Esophagus squamous epithelium (tissue), 5 donors: ENCODE measurements at regions not wholly inside any gene's neighbourhood (a gene's known extent, or its start where the extent isn't known, plus 50 kb on each side); places are given as distances from the start of the nearest gene placed in this dataset.

Experiments used
- DNase-seq: peaks from one replicate; lab custom pipeline; 2025; lab: John Stamatoyannopoulos, UW
- H3K27ac ChIP-seq, 4 donors: fragments of 200-600 bp; sonication (generic); one replicate each; pipeline ENCODE4 v1.5.1; 2016 to 2019; ENCODE audit warnings: mild to moderate bottlenecking in 1 of 4
- H3K27me3 ChIP-seq, 4 donors: fragments of 200-600 bp; sonication (generic); 1 replicate in 3 of 4; 2 replicates in 1 of 4; pipeline versions ENCODE4 v1.5.1 to v1.6.0; 2017 to 2021; ENCODE audit warnings: antibody characterized with exemption in 1 of 4
- H3K36me3 ChIP-seq, 3 donors: fragments of 200-600 bp; sonication (generic); one replicate each; pipeline ENCODE4 v1.5.1; 2016 to 2019
- H3K4me1 ChIP-seq, 3 donors: fragments of 200-600 bp; sonication (generic); one replicate each; pipeline ENCODE4 v1.5.1; 2017 to 2019
- H3K4me3 ChIP-seq, 4 donors: fragments of 200-600 bp; sonication (generic); 1 replicate in 3 of 4; 2 replicates in 1 of 4; pipeline ENCODE4 v1.5.1; 2016 to 2019; ENCODE audit warnings: mild to moderate bottlenecking in 2 of 4, moderate library complexity in 1 of 4
- H3K9me3 ChIP-seq, 3 donors: fragments of 200-600 bp; sonication (generic); one replicate each; pipeline ENCODE4 v1.5.1; 2016 to 2019
- CTCF ChIP-seq, 6 experiments: fragments of 450-650 bp in 4 of 6; fragments of 200-600 bp in 2 of 6; sonication (generic) in 2 of 6; IDR thresholded peaks; one replicate each; pipeline ENCODE4 v1.5.1; 2016 to 2019; ENCODE audit warnings: antibody characterized with exemption in 6 of 6, mild to moderate bottlenecking in 4 of 6, moderate library complexity in 4 of 6
- POLR2A ChIP-seq, 4 donors: fragments of 450-650 bp; IDR thresholded peaks; one replicate each; pipeline ENCODE4 v1.6.1; 2017; ENCODE audit warnings: antibody characterized with exemption in 4 of 4, mild to moderate bottlenecking in 4 of 4, moderate library complexity in 3 of 4
- WGBS, 2 donors: methylation state at CpG; one replicate each; pipeline ENCODE4 v1.1.5; 2018; 5-methylcytosine and 5-hydroxymethylcytosine counted together
- intact Hi-C: fragments of 100-400 bp; cut with DNase I; formaldehyde crosslinking; loops from one replicate; pipeline ENCODE4 v1.15.0; 2022
- donor health status: DM: yes; HTN: yes; CAD: no.

GRCh38 chr5:164809821-164810220 lies 1304.4 kb downstream of the MAT2B start:
- intact Hi-C loops = no loop called here
- no peak overlapping the region for H3K4me3 ChIP-seq
- H3K36me3 ChIP-seq = no peaks in the 10 kb centered on the region
- no peaks in the 10 kb centered on the region for H3K4me1 ChIP-seq
- no peak for TF ChIP-seq CTCF (IDR thresholded peaks at IDR 0.05)
- TF ChIP-seq POLR2A (IDR thresholded peaks at IDR 0.05) = no peak
- no peaks in the 10 kb centered on the region for H3K9me3 ChIP-seq
- H3K27me3 ChIP-seq = no peaks in the 10 kb centered on the region
- DNase-seq = no peak
- H3K27ac ChIP-seq = no peak overlapping the region

- H3K27ac ChIP-seq = no peak overlapping the region
- no peaks in the 10 kb centered on the region for H3K4me1 ChIP-seq
- H3K4me3 ChIP-seq = no peak overlapping the region
- 30 to 60% methylated on average over 1 of the region's 1 CpG for WGBS, 2 donors
- TF ChIP-seq POLR2A (IDR thresholded peaks at IDR 0.05) (no peak), CTCF (IDR thresholded peaks at IDR 0.05) (no peak)
- no peaks in the 10 kb centered on the region for H3K9me3 ChIP-seq
- no peak for DNase-seq
- no peaks in the 10 kb centered on the region for H3K27me3 ChIP-seq
- no peaks in the 10 kb centered on the region for H3K36me3 ChIP-seq
- intact Hi-C loops = no loop called here
Measured at GRCh38 chr5:164818445-164818844, 1313.0 kb downstream of the MAT2B start.

GRCh38 chr5:164824671-164825070 lies 1319.3 kb downstream of the MAT2B start:
- intact Hi-C loops = no loop called here
- Histone ChIP-seq H3K4me3 (no peak overlapping the region), H3K4me1 (no peaks in the 10 kb centered on the region), H3K27me3 (no peaks in the 10 kb centered on the region), H3K36me3 (no peaks in the 10 kb centered on the region), H3K9me3 (no peaks in the 10 kb centered on the region), H3K27ac (no peak overlapping the region)
- no peak for TF ChIP-seq POLR2A (IDR thresholded peaks at IDR 0.05)
- no peak for TF ChIP-seq CTCF (IDR thresholded peaks at IDR 0.05)
- 72 to 83% methylated on average over 6 of the region's 6 CpGs for WGBS, 2 donors
- DNase-seq = no peak

GRCh38 chr5:164832516-164832915 lies 1327.1 kb downstream of the MAT2B start:
- TF ChIP-seq POLR2A (IDR thresholded peaks at IDR 0.05) (no peak), CTCF (IDR thresholded peaks at IDR 0.05) (no peak)
- H3K4me3 ChIP-seq = no peak overlapping the region
- H3K27ac ChIP-seq = no peak overlapping the region
- intact Hi-C loops = no loop called here
- no peaks in the 10 kb centered on the region for H3K27me3 ChIP-seq
- no peaks in the 10 kb centered on the region for H3K4me1 ChIP-seq
- H3K36me3 ChIP-seq = no peaks in the 10 kb centered on the region
- H3K9me3 ChIP-seq = no peaks in the 10 kb centered on the region
- 46 to 66% methylated on average over 6 of the region's 6 CpGs for WGBS, 2 donors
- DNase-seq = no peak

GRCh38 chr5:164844348-164844747 lies 1338.9 kb downstream of the MAT2B start:
- no peaks in the 10 kb centered on the region for H3K36me3 ChIP-seq
- H3K27ac ChIP-seq = no peak overlapping the region
- 80 to 81% methylated on average over 5 of the region's 5 CpGs for WGBS, 2 donors

More at GRCh38 chr5:164844348-164844747, 1338.9 kb downstream of the MAT2B start:
- no peak for DNase-seq
- no peaks in the 10 kb centered on the region for H3K9me3 ChIP-seq
- intact Hi-C loops = no loop called here
- no peaks in the 10 kb centered on the region for H3K4me1 ChIP-seq
- H3K4me3 ChIP-seq = no peak overlapping the region
- H3K27me3 ChIP-seq = no peaks in the 10 kb centered on the region
- no peak for TF ChIP-seq CTCF (IDR thresholded peaks at IDR 0.05)
- TF ChIP-seq POLR2A (IDR thresholded peaks at IDR 0.05) = no peak
